H1 (cell line): ENCODE measurements at regions not wholly inside any gene's neighbourhood (a gene's known extent, or its start where the extent isn't known, plus 50 kb on each side); places are given as distances from the start of the nearest gene placed in this dataset.

Source experiments
- CTCF ChIA-PET: fragments of 300-600 bp; sonication (Branson Sonifier 250); formaldehyde crosslinking; loops from one replicate; lab custom pipeline; 2021; ENCODE audit not compliant: partially characterized antibody; lab: Charles Lee
- POLR2A ChIA-PET: fragments of 300-600 bp; sonication (Branson Sonifier 250); formaldehyde crosslinking; loops from one replicate; lab custom pipeline; 2021; ENCODE audit warnings: inconsistent platforms; ENCODE audit not compliant: partially characterized antibody; lab: Charles Lee
- DNase-seq, 2 experiments: peaks; one replicate each; pipeline versions ENCODE4 v3.0.0 to v3.0.0-alpha.2; 2010 to 2022; ENCODE audit warnings: low spot score in 2 of 2, low read depth in 1 of 2, mixed read lengths in 1 of 2
- FAIRE-seq: peaks from 2 replicates; lab custom pipeline; 2011; peaks lifted over from hg19 to GRCh38; lab: Jason Lieb, UNC
- H2AFZ ChIP-seq: 2 replicates; pipeline ENCODE4 v1.8.1; 2012; ENCODE audit warnings: low read length, inconsistent platforms
- H2AK5ac ChIP-seq: 2 replicates; pipeline ENCODE4 v1.6.1; 2013; ENCODE audit warnings: low read depth, low read length
- H2BK120ac ChIP-seq: replicated peaks from 2 replicates; pipeline ENCODE3; 2013; ENCODE audit warnings: low read depth, low read length, inconsistent platforms
- H2BK12ac ChIP-seq: 2 replicates; pipeline ENCODE4 v1.6.1; 2013; ENCODE audit warnings: low read depth, low read length
- H2BK15ac ChIP-seq: 2 replicates; pipeline ENCODE4 v1.6.1; 2013; ENCODE audit warnings: low read length
- H2BK20ac ChIP-seq: 2 replicates; pipeline ENCODE4 v1.6.1; 2013; ENCODE audit warnings: low read length
- H2BK5ac ChIP-seq: 2 replicates; pipeline ENCODE4 v1.6.1; 2013; ENCODE audit warnings: low read depth, low read length
- H3K14ac ChIP-seq: 2 replicates; pipeline ENCODE4 v1.6.1; 2013; ENCODE audit warnings: inconsistent platforms; ENCODE audit not compliant: insufficient read length
- H3K18ac ChIP-seq: 2 replicates; pipeline ENCODE4 v1.6.1; 2013; ENCODE audit warnings: low read length; ENCODE audit errors: extremely low read depth
- H3K23ac ChIP-seq: 2 replicates; pipeline ENCODE4 v1.6.1; 2013; ENCODE audit warnings: inconsistent platforms; ENCODE audit not compliant: insufficient read length
- H3K23me2 ChIP-seq: 2 replicates; pipeline ENCODE4 v1.6.1; 2013; ENCODE audit warnings: low read depth, low read length
- H3K27ac ChIP-seq: 2 replicates; pipeline ENCODE4 v1.6.1; 2011; ENCODE audit warnings: low read depth, low read length, inconsistent platforms
- H3K27me3 ChIP-seq, 4 experiments: replicated peaks in 1 of 4; 1 replicate in 1 of 4; 2 replicates in 3 of 4; pipeline versions ENCODE4 v1.6.1 to v1.8.1; 2011 to 2013; ENCODE audit warnings: low read length in 3 of 4, mild to moderate bottlenecking in 3 of 4, inconsistent platforms in 2 of 4, mixed read lengths in 2 of 4, moderate library complexity in 1 of 4; ENCODE audit not compliant: control insufficient read depth in 3 of 4, insufficient read depth in 3 of 4; ENCODE audit errors: extremely low read depth in 1 of 4
- H3K36me3 ChIP-seq, 4 experiments: 2 replicates each; pipeline versions ENCODE4 v1.6.1 to v1.8.1; 2011 to 2013; ENCODE audit warnings: mild to moderate bottlenecking in 4 of 4, low read length in 3 of 4, moderate library complexity in 2 of 4, control low read depth in 1 of 4, inconsistent platforms in 1 of 4; ENCODE audit not compliant: insufficient read depth in 4 of 4, control insufficient read depth in 2 of 4
- H3K4ac ChIP-seq: replicated peaks from 2 replicates; pipeline ENCODE3; 2013; ENCODE audit warnings: low read length, low read depth, mixed read lengths, inconsistent platforms; ENCODE audit not compliant: insufficient read length
- H3K4me1 ChIP-seq, 4 experiments: replicated peaks in 1 of 4; 1 replicate in 1 of 4; 2 replicates in 3 of 4; pipeline versions ENCODE4 v1.6.1 to v1.8.1; 2011 to 2013; ENCODE audit warnings: low read length in 3 of 4, inconsistent platforms in 2 of 4, mixed read lengths in 1 of 4; ENCODE audit not compliant: insufficient read depth in 4 of 4, control insufficient read depth in 3 of 4
- H3K4me2 ChIP-seq, 2 experiments: 2 replicates each; pipeline versions ENCODE4 v1.6.1 to v1.8.1; 2011 to 2013; ENCODE audit warnings: low read depth in 2 of 2, low read length in 2 of 2, control low read depth in 1 of 2, inconsistent platforms in 1 of 2, mild to moderate bottlenecking in 1 of 2; ENCODE audit not compliant: insufficient read depth in 1 of 2
- H3K4me3 ChIP-seq, 4 experiments: fragments of 200-600, 300-600 bp in 1 of 4; sonication (generic), shearing (Covaris generic), sonication (Bioruptor Twin) in 1 of 4; 2 replicates each; pipeline versions ENCODE4 v1.5.1 to v1.8.1; 2011 to 2016; ENCODE audit warnings: low read length in 4 of 4, low read depth in 3 of 4, control low read depth in 2 of 4, inconsistent platforms in 2 of 4, mild to moderate bottlenecking in 2 of 4, mixed read lengths in 1 of 4, moderate library complexity in 1 of 4; ENCODE audit not compliant: insufficient read depth in 2 of 4; ENCODE audit errors: extremely low read depth in 1 of 4
- H3K56ac ChIP-seq: replicated peaks from 2 replicates; pipeline ENCODE3; 2013; ENCODE audit warnings: low read depth, mild to moderate bottlenecking, mixed read lengths, low read length, inconsistent platforms; ENCODE audit not compliant: insufficient read length
- H3K79me1 ChIP-seq: 2 replicates; pipeline ENCODE4 v1.6.1; 2013; ENCODE audit warnings: low read depth, low read length, control low read depth
- H3K79me2 ChIP-seq, 2 experiments: 2 replicates each; pipeline versions ENCODE4 v1.6.1 to v1.8.1; 2012 to 2013; ENCODE audit warnings: low read length in 2 of 2, mild to moderate bottlenecking in 2 of 2, inconsistent platforms in 1 of 2; ENCODE audit not compliant: insufficient read depth in 2 of 2, control insufficient read depth in 1 of 2
- H3K9ac ChIP-seq, 4 experiments: replicated peaks in 1 of 4; 1 replicate in 1 of 4; 2 replicates in 3 of 4; pipeline versions ENCODE4 v1.6.1 to v1.8.1; 2011 to 2013; ENCODE audit warnings: low read depth in 3 of 4, low read length in 3 of 4, control low read depth in 2 of 4, mild to moderate bottlenecking in 2 of 4, moderate library complexity in 2 of 4, inconsistent platforms in 1 of 4; ENCODE audit errors: extremely low read depth in 1 of 4
- H3K9me3 ChIP-seq, 2 experiments: 2 replicates each; pipeline versions ENCODE4 v1.6.1 to v1.8.1; 2012 to 2013; ENCODE audit warnings: mild to moderate bottlenecking in 2 of 2, moderate library complexity in 2 of 2, control low read depth in 1 of 2, inconsistent platforms in 1 of 2, low read depth in 1 of 2, low read length in 1 of 2, mixed read lengths in 1 of 2; ENCODE audit not compliant: insufficient read depth in 2 of 2
- H4K20me1 ChIP-seq, 2 experiments: replicated peaks in 1 of 2; 2 replicates each; pipeline versions ENCODE3 to v1.8.1; 2011 to 2013; ENCODE audit warnings: inconsistent platforms in 2 of 2, low read length in 2 of 2, mild to moderate bottlenecking in 1 of 2; ENCODE audit not compliant: insufficient read depth in 2 of 2, control insufficient read depth in 1 of 2
- H4K5ac ChIP-seq: 2 replicates; pipeline ENCODE4 v1.6.1; 2013; ENCODE audit warnings: low read length, low read depth, mixed read lengths, inconsistent platforms; ENCODE audit not compliant: insufficient read length
- H4K8ac ChIP-seq: 2 replicates; pipeline ENCODE4 v1.8.0; 2013; ENCODE audit warnings: mild to moderate bottlenecking, moderate library complexity, low read length, inconsistent platforms; ENCODE audit not compliant: insufficient read depth; ENCODE audit errors: extremely low read depth
- H4K91ac ChIP-seq: replicated peaks from 2 replicates; pipeline ENCODE3; 2013; ENCODE audit warnings: low read length, mixed read lengths, inconsistent platforms; ENCODE audit not compliant: insufficient read length
- ASH2L ChIP-seq: fragments of 200-600, 300-600 bp; sonication (generic); IDR thresholded peaks from one replicate; pipeline ENCODE4 v1.7.1; 2017; ENCODE audit warnings: low read length
- CBX8 ChIP-seq: fragments of 300-800, 300-1000 bp; sonication (generic); IDR thresholded peaks from 2 replicates; pipeline ENCODE4 v1.7.1; 2016; ENCODE audit warnings: low read depth, low read length, borderline replicate concordance
- CHD1 ChIP-seq: IDR thresholded peaks from 2 replicates; pipeline ENCODE4 v1.6.1; 2012; ENCODE audit warnings: low read depth, low read length, improper control_type of control experiment
- HDAC6 ChIP-seq: IDR thresholded peaks from one replicate; pipeline ENCODE4 v1.7.1; 2012; ENCODE audit warnings: low read depth, mild to moderate bottlenecking, inconsistent platforms, low read length, moderate library complexity
- PHF8 ChIP-seq: fragments of 200-600 bp; sonication (generic); conservative IDR thresholded peaks from 2 replicates; pipeline ENCODE4 v1.7.1; 2012; ENCODE audit warnings: low read depth, mild to moderate bottlenecking, inconsistent platforms, low read length, moderate library complexity
- RXRA ChIP-seq: IDR thresholded peaks from 2 replicates; pipeline ENCODE4 v1.6.1; 2011; ENCODE audit warnings: low read depth, mild to moderate bottlenecking, low read length, moderate library complexity; ENCODE audit not compliant: insufficient read depth
- SIN3A ChIP-seq, 2 experiments: IDR thresholded peaks in 1 of 2; conservative IDR thresholded peaks in 1 of 2; 2 replicates each; pipeline ENCODE4 v1.6.1; 2011 to 2012; ENCODE audit warnings: low read length in 2 of 2, improper control_type of control experiment in 1 of 2, low read depth in 1 of 2, mild to moderate bottlenecking in 1 of 2
- SIRT6 ChIP-seq: IDR thresholded peaks from one replicate; pipeline ENCODE4 v1.7.1; 2012; ENCODE audit warnings: low read length, inconsistent platforms
- SP2 ChIP-seq: IDR thresholded peaks from 2 replicates; pipeline ENCODE4 v1.6.1; 2012; ENCODE audit warnings: mild to moderate bottlenecking, low read length, inconsistent platforms
- TAF1 ChIP-seq: IDR thresholded peaks from 2 replicates; pipeline ENCODE4 v1.6.1; 2011; ENCODE audit warnings: mild to moderate bottlenecking, low read depth, low read length
- WGBS, 2 experiments: shearing (Covaris generic) in 1 of 2; methylation state at CpG; one replicate each; pipeline versions ENCODE4 v1.1.6 to v1.1.7; 2013 to 2015; ENCODE audit warnings: low lambda C conversion rate in 2 of 2, mixed read lengths in 2 of 2, inconsistent platforms in 1 of 2, low coverage in 1 of 2, missing lambda C conversion rate in 1 of 2; ENCODE audit not compliant: insufficient replicate concordance in 2 of 2, insufficient coverage in 1 of 2, insufficient read length in 1 of 2; ENCODE audit errors: extremely low coverage in 1 of 2, missing lambda C conversion rate in 1 of 2; 5-methylcytosine and 5-hydroxymethylcytosine counted together
- TF ChIP-seq, protein P1 (sequence below): IDR thresholded peaks from 2 replicates; pipeline ENCODE4 v1.6.1; 2011; ENCODE audit warnings: low read depth, mild to moderate bottlenecking, low read length; ENCODE audit not compliant: insufficient read depth

DNA sequence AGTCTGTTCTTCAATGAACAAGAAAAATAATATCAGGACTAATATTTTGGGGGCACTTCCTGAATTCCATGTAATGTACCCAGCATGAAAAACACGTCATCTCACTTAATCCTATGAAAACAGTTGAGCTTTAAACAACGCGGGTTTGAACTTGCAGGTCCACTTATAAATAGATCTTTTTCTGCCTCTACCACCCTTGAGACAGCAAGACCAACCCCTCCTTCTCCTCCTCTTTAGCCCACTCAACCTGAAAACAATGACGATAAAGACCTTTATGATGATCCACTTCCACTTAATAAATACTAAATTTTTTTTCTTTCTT lies 203.9 kb upstream of the KRR1 start:
- CTCF ChIA-PET, result interaction anchor here (1.0 kb wide), 1 partner anchor 155 kb away, joined by 3 read pairs; no protein-coding TSS in a partner anchor
- H3K4me1 ChIP-seq, result peaks cover 0 to 7% (median 4%) of the 10 kb centered on the region in 4 experiments; a peak in 3 of 7 replicates
- no peak overlapping the region for H3K23ac ChIP-seq
- no peak overlapping the region for H3K56ac ChIP-seq
- H3K27ac ChIP-seq, result no peak overlapping the region
- H3K14ac ChIP-seq, result no peak overlapping the region
- H4K5ac ChIP-seq, result no peak overlapping the region
- H4K91ac ChIP-seq, result no peak overlapping the region
- H3K18ac ChIP-seq, result no peak overlapping the region
- no peak overlapping the region for H2AK5ac ChIP-seq
- H2AFZ ChIP-seq, result no peak overlapping the region
- no peaks in the 10 kb centered on the region for H3K79me1 ChIP-seq
- DNase-seq, result no peak
- H3K9ac ChIP-seq, result no peak overlapping the region
- no peaks in the 10 kb centered on the region for H4K20me1 ChIP-seq
- no peak overlapping the region for H4K8ac ChIP-seq
- WGBS, 2 experiments, result 85% methylated on average over 4 of the region's 4 CpGs; no CpG with 5 or more reads in 1 of the 2 experiments
- no peak overlapping the region for H2BK5ac ChIP-seq
- POLR2A ChIA-PET, result no interaction called here
- no peak overlapping the region for H3K4me3 ChIP-seq
- no peak overlapping the region for H2BK15ac ChIP-seq
- no peaks in the 10 kb centered on the region for H3K23me2 ChIP-seq
- no peak for FAIRE-seq
- no peaks in the 10 kb centered on the region for H3K36me3 ChIP-seq
- H3K9me3 ChIP-seq, result no peaks in the 10 kb centered on the region
- H3K4me2 ChIP-seq, result no peak overlapping the region
- H2BK20ac ChIP-seq, result no peak overlapping the region
- H3K79me2 ChIP-seq, result no peaks in the 10 kb centered on the region
- no peak overlapping the region for H3K4ac ChIP-seq
- H2BK12ac ChIP-seq, result no peak overlapping the region
- H2BK120ac ChIP-seq, result no peak overlapping the region
- H3K27me3 ChIP-seq, result no peaks in the 10 kb centered on the region; a peak in 1 of 7 replicates
- TF ChIP-seq SIRT6 (no peak), HDAC6 (no peak), TAF1 (no peak), ASH2L (no peak), PHF8 (no peak), RXRA (no peak), CHD1 (no peak), CBX8 (no peak), SP2 (no peak), SIN3A (conservative IDR thresholded peaks at IDR 0.05 in 1 of 2, IDR thresholded peaks at IDR 0.05 in 1 of 2; ENCODE audit: low read depth in 1 of 2, low read length in 2 of 2) (no peak)
- TF ChIP-seq, protein P1, sequence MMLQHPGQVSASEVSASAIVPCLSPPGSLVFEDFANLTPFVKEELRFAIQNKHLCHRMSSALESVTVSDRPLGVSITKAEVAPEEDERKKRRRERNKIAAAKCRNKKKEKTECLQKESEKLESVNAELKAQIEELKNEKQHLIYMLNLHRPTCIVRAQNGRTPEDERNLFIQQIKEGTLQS, result no peak
